MM.1S (cell line): ENCODE measurements at regions not wholly inside any gene's neighbourhood (a gene's known extent, or its start where the extent isn't known, plus 50 kb on each side); places are given as distances from the start of the nearest gene placed in this dataset.

Experiments used
- DNase-seq: peaks from one replicate; pipeline ENCODE4 v3.0.0-alpha.2; 2015
- H2AFZ ChIP-seq: fragments of 300-600 bp; sonication (generic); 2 replicates; pipeline ENCODE4 v1.6.0; 2016; ENCODE audit warnings: antibody characterized with exemption, low read length
- H3F3A ChIP-seq: fragments of 300-600 bp; sonication (generic); 2 replicates; pipeline ENCODE4 v1.6.1; 2016; ENCODE audit warnings: mild to moderate bottlenecking, antibody characterized with exemption, low read length, moderate library complexity, mixed read lengths; ENCODE audit not compliant: insufficient read depth
- H3K27ac ChIP-seq: fragments of 300-600 bp; sonication (generic); 2 replicates; pipeline ENCODE4 v1.5.1; 2016; ENCODE audit warnings: mild to moderate bottlenecking, low read length
- H3K27me3 ChIP-seq: fragments of 300-600 bp; sonication (generic); replicated peaks from 2 replicates; pipeline ENCODE4 v1.6.0; 2016; ENCODE audit warnings: low read length; ENCODE audit not compliant: insufficient read depth
- H3K36me3 ChIP-seq: fragments of 300-600 bp; sonication (generic); replicated peaks from 2 replicates; pipeline ENCODE4 v1.6.1; 2016; ENCODE audit warnings: mild to moderate bottlenecking, low read length, mixed read lengths; ENCODE audit not compliant: insufficient read depth
- H3K4me1 ChIP-seq: fragments of 300-600 bp; sonication (generic); 2 replicates; pipeline ENCODE4 v1.6.1; 2016; ENCODE audit warnings: low read length, mixed read lengths
- H3K4me2 ChIP-seq: fragments of 300-600 bp; sonication (generic); 2 replicates; pipeline ENCODE4 v1.6.0; 2016; ENCODE audit warnings: low read depth, low read length
- H3K4me3 ChIP-seq: fragments of 300-600 bp; sonication (generic); 2 replicates; pipeline ENCODE4 v1.5.1; 2016; ENCODE audit warnings: low read length, mixed read lengths
- H3K79me2 ChIP-seq: fragments of 300-600 bp; sonication (generic); 2 replicates; pipeline ENCODE4 v1.6.1; 2016; ENCODE audit warnings: mixed run types, low read length, mixed read lengths
- H3K9ac ChIP-seq: fragments of 300-600 bp; sonication (generic); 2 replicates; pipeline ENCODE4 v1.6.1; 2016; ENCODE audit warnings: low read length, mixed read lengths
- H3K9me2 ChIP-seq: fragments of 300-600 bp; sonication (generic); replicated peaks from 2 replicates; pipeline ENCODE4 v1.6.1; 2016; ENCODE audit warnings: mild to moderate bottlenecking, low read length, mixed read lengths; ENCODE audit not compliant: insufficient read depth
- H3K9me3 ChIP-seq: fragments of 300-600 bp; sonication (generic); replicated peaks from 2 replicates; pipeline ENCODE4 v1.6.1; 2016; ENCODE audit warnings: mild to moderate bottlenecking, low read length, mixed read lengths; ENCODE audit not compliant: insufficient read depth
- H4K20me1 ChIP-seq: fragments of 300-600 bp; sonication (generic); 2 replicates; pipeline ENCODE4 v1.6.1; 2016; ENCODE audit warnings: mild to moderate bottlenecking, low read length, moderate library complexity, mixed read lengths; ENCODE audit not compliant: insufficient read depth
- CTCF ChIP-seq: fragments of 300-600 bp; sonication (generic); IDR thresholded peaks from 2 replicates; pipeline ENCODE4 v1.5.1; 2016; ENCODE audit warnings: antibody characterized with exemption, low read length, mixed read lengths
- EZH2 ChIP-seq: fragments of 300-600 bp; sonication (generic); optimal IDR thresholded peaks from 2 replicates; pipeline ENCODE3; 2017; ENCODE audit warnings: low read depth, mild to moderate bottlenecking, antibody characterized with exemption, low read length, mixed read lengths
- EZH2phosphoT487 ChIP-seq: fragments of 300-600 bp; sonication (generic); IDR thresholded peaks from 2 replicates; pipeline ENCODE4 v1.6.1; 2018; ENCODE audit warnings: antibody characterized with exemption, low read length

GRCh38 chr4:18248611-18249010, 227.1 kb upstream of the LCORL start:
- peaks cover 43% of the 10 kb centered on the region for H3F3A ChIP-seq
- no peaks in the 10 kb centered on the region for H3K27me3 ChIP-seq
- H3K9me3 ChIP-seq: no peaks in the 10 kb centered on the region
- peak overlapping the region; percentile 52 for H3K4me2 ChIP-seq
- peaks cover 84% of the 10 kb centered on the region for H3K4me1 ChIP-seq
- no peaks in the 10 kb centered on the region for H3K36me3 ChIP-seq
- no peaks in the 10 kb centered on the region for H3K79me2 ChIP-seq
- no peaks in the 10 kb centered on the region for H3K9me2 ChIP-seq
- DNase-seq: peak; percentile 71
- peak overlapping the region; percentile 30 for H3K4me3 ChIP-seq
- H3K27ac ChIP-seq: peak overlapping the region; percentile 83
- H2AFZ ChIP-seq: no peak overlapping the region
- TF ChIP-seq EZH2 (no peak), CTCF (no peak)
- H3K9ac ChIP-seq: no peak overlapping the region; the same call in 1 of the 2 replicates
- no peaks in the 10 kb centered on the region for H4K20me1 ChIP-seq

- Histone ChIP-seq H4K20me1 (no peaks in the 10 kb centered on the region), H3K36me3 (no peaks in the 10 kb centered on the region), H3K9me3 (no peaks in the 10 kb centered on the region), H3K9ac (no peak overlapping the region), H3K27ac (peak overlapping the region; percentile 83), H3K4me2 (peak overlapping the region; percentile 52), H2AFZ (peak overlapping the region; percentile 8; the same call in 1 of the 2 replicates), H3F3A (peaks cover 43% of the 10 kb centered on the region), H3K4me3 (no peak overlapping the region), H3K79me2 (no peaks in the 10 kb centered on the region), H3K4me1 (peaks cover 88% of the 10 kb centered on the region), H3K27me3 (no peaks in the 10 kb centered on the region), H3K9me2 (no peaks in the 10 kb centered on the region)
- peak; percentile 91 for DNase-seq
- TF ChIP-seq EZH2phosphoT487: no peak
- TF ChIP-seq EZH2: no peak
- no peak for TF ChIP-seq CTCF
These were observed 225.6 kb upstream of the LCORL start for GRCh38 chr4:18247189-18247588.

GRCh38 chr4:18242919-18243693, 221.6 kb upstream of the LCORL start:
- TF ChIP-seq CTCF: no peak
- TF ChIP-seq EZH2: no peak
- no peak for TF ChIP-seq EZH2phosphoT487
- H3K36me3 ChIP-seq: no peaks in the 10 kb centered on the region

More at GRCh38 chr4:18242919-18243693, 221.6 kb upstream of the LCORL start:
- Histone ChIP-seq H3K27ac (no peak overlapping the region), H3K4me2 (no peak overlapping the region), H3K9ac (no peak overlapping the region), H3K79me2 (no peaks in the 10 kb centered on the region), H3F3A (peaks cover 29% of the 10 kb centered on the region), H3K4me3 (no peak overlapping the region), H3K27me3 (no peaks in the 10 kb centered on the region), H4K20me1 (no peaks in the 10 kb centered on the region), H3K4me1 (peaks cover 50% of the 10 kb centered on the region), H3K9me3 (no peaks in the 10 kb centered on the region), H3K9me2 (no peaks in the 10 kb centered on the region), H2AFZ (no peak overlapping the region)
- no peak for DNase-seq
